Stimulated activated CD4-positive, alpha-beta T cell treated with anti-CD3 and anti-CD28 coated beads, Interleukin-1b, Interleukin-23, amount 100 ng/mL, for 1 hour (primary cell): ENCODE measurements at regions not wholly inside any gene's neighbourhood (a gene's known extent, or its start where the extent isn't known, plus 50 kb on each side); places are given as distances from the start of the nearest gene placed in this dataset.

Experiments
- DNase-seq, 2 donors: peaks; one replicate each; pipeline ENCODE4 v3.0.0-alpha.2; 2020; ENCODE audit warnings: low read depth in 2 of 2

GRCh38 chr13:76750126-76750525 lies 136.1 kb downstream of the KCTD12 start:
- DNase-seq, result no peak

- DNase-seq, result no peak
Observed at GRCh38 chr13:76745261-76746200, 140.7 kb downstream of the KCTD12 start.

GRCh38 chr13:76741624-76742023 lies 144.6 kb downstream of the KCTD12 start:
- no peak for DNase-seq

GRCh38 chr13:76741046-76741445 lies 145.2 kb downstream of the KCTD12 start:
- no peak for DNase-seq

- DNase-seq, result no peak
Observed at GRCh38 chr13:76738616-76739015, 147.6 kb downstream of the KCTD12 start.

GRCh38 chr13:76737526-76737925 lies 148.7 kb downstream of the KCTD12 start:
- no peak for DNase-seq

GRCh38 chr13:76735641-76736040 lies 150.6 kb downstream of the KCTD12 start:
- no peak for DNase-seq

GRCh38 chr13:76733671-76734070 lies 152.5 kb downstream of the KCTD12 start:
- no peak for DNase-seq

GRCh38 chr13:76732367-76732766 lies 153.8 kb downstream of the KCTD12 start:
- DNase-seq, result no peak

- no peak for DNase-seq
Observed at GRCh38 chr13:76730220-76730619, 156.0 kb downstream of the KCTD12 start.

- no peak for DNase-seq
Observed at GRCh38 chr13:76729691-76730090, 156.5 kb downstream of the KCTD12 start.

GRCh38 chr13:76725896-76726295 lies 160.3 kb downstream of the KCTD12 start:
- DNase-seq, result no peak

- no peak for DNase-seq
Observed at GRCh38 chr13:76725211-76725610, 161.0 kb downstream of the KCTD12 start.

GRCh38 chr13:76724421-76724820 lies 161.8 kb downstream of the KCTD12 start:
- DNase-seq, result no peak

- no peak for DNase-seq
Observed at GRCh38 chr13:76723551-76724232, 162.5 kb downstream of the KCTD12 start.

- no peak for DNase-seq
Observed at GRCh38 chr13:76722782-76723181, 163.4 kb downstream of the KCTD12 start.

- DNase-seq, result no peak
Observed at GRCh38 chr13:76720821-76721220, 165.4 kb downstream of the KCTD12 start.

GRCh38 chr13:76720416-76720815 lies 165.8 kb downstream of the KCTD12 start:
- DNase-seq, result no peak

GRCh38 chr13:76719955-76720354 lies 166.2 kb downstream of the KCTD12 start:
- DNase-seq, result no peak

GRCh38 chr13:76717092-76717491 lies 169.1 kb downstream of the KCTD12 start:
- no peak for DNase-seq

GRCh38 chr13:76715621-76716020 lies 170.6 kb downstream of the KCTD12 start:
- no peak for DNase-seq

- DNase-seq, result no peak
Observed at GRCh38 chr13:76715075-76715474, 171.1 kb downstream of the KCTD12 start.

- DNase-seq, result no peak
Observed at GRCh38 chr13:76713280-76713679, 172.9 kb downstream of the KCTD12 start.
